Spinal cord (tissue), 9 donors: ENCODE measurements at regions not wholly inside any gene's neighbourhood (a gene's known extent, or its start where the extent isn't known, plus 50 kb on each side); places are given as distances from the start of the nearest gene placed in this dataset.
"Not testable (repeated sequence)": the region's sequence is repeated elsewhere in the genome, so short reads cannot be mapped to it uniquely, and the experiment has no call there.

Experiments used
- DNase-seq, 6 donors: peaks; one replicate each; pipeline versions ENCODE4 v3.0.0 to v3.0.0-alpha.2; 2013 to 2015; ENCODE audit warnings: low spot score in 6 of 6, low read depth in 4 of 6
- H3K27ac ChIP-seq: one replicate; pipeline ENCODE4 v1.5.1; 2013; ENCODE audit warnings: low read depth, low read length, control low read depth
- H3K27me3 ChIP-seq: one replicate; pipeline ENCODE4 v1.6.1; 2013; ENCODE audit warnings: low read length; ENCODE audit not compliant: control insufficient read depth, insufficient read depth
- H3K36me3 ChIP-seq: one replicate; pipeline ENCODE4 v1.6.1; 2013; ENCODE audit warnings: low read length; ENCODE audit not compliant: control insufficient read depth, insufficient read depth
- H3K4me1 ChIP-seq: one replicate; pipeline ENCODE4 v1.6.1; 2013; ENCODE audit warnings: low read length; ENCODE audit not compliant: control insufficient read depth, insufficient read depth
- H3K4me3 ChIP-seq: one replicate; pipeline ENCODE4 v1.5.1; 2013; ENCODE audit warnings: low read depth, low read length, control low read depth
- H3K9me3 ChIP-seq: one replicate; pipeline ENCODE4 v1.6.1; 2013; ENCODE audit warnings: low read length; ENCODE audit not compliant: control insufficient read depth, insufficient read depth
- WGBS: methylation state at CpG from one replicate; pipeline ENCODE4 v1.1.5; 2013; ENCODE audit warnings: missing lambda C conversion rate; ENCODE audit not compliant: insufficient coverage; 5-methylcytosine and 5-hydroxymethylcytosine counted together
- donor health status: healthy.

DNA sequence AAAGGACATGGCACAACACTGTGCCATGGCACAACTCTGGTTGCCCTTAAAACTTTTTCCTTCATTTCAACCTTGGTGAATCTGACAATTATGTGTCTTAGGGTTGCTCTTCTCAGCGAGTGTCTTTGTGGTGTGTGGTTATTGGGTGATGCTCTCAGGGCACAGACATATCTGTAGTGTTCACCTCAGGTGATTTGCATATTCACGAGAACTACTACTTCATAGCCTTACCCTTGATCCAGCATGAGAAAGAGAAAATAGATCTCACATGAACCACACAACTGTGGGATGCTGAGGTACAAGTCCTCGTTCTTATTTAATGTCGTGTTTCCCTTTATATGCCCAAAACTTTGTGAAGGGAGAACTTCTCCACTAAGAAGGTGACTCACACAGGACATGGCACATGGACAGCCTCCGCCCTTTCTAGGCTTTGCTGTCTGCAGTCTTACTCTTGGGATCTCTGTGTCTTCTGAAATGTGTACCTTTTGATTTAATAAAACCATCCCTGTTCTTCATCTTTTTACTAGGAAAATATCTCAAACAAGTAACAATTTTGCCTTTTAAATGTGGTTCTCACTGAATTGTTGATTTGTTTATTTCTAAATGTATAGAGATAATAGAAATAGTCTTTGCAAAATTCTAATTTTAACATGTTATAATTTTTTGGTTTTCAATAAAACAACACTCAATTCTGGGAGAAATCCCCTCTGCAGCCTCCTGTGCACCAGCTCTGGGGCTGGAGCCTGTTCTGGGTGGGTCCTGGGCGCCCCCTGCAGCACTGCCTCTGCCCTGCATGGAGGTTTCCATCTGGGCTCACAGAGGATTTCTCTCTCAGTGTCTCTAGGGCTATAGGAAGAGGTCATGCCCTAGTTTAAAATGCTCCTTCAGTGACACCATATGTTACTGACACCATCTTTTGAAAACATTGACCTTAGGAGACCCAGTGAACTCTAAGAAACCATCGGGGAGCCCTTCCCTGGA, 651.2 kb downstream of the TMEM121 start:
- H3K4me1 ChIP-seq, H3K27ac ChIP-seq, DNase-seq, H3K4me3 ChIP-seq, H3K36me3 ChIP-seq, H3K27me3 ChIP-seq, H3K9me3 ChIP-seq: not testable (repeated sequence)
- 40% methylated on average over 2 of the region's 7 CpGs for WGBS

DNA sequence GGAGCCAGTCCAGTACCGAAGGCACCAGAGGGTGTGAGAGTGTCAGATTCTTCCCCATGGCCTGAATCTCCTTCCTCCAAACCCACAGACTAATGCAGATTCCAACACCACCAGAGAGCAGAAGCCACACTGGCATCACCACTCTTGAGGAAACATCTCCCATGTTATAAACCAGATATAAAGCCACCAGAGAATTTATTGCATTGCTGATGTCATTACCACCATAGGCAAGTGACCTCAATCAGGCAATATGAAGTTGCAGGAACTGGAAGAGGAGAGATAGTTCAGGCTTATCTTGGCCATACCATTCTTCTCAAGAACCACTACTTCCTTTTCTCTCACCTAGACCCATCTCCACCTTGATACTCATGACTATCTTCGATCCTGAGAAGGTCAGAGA, 653.4 kb downstream of the TMEM121 start:
- Histone ChIP-seq H3K27ac (no peak overlapping the region), H3K9me3 (peaks cover 5% of the 10 kb centered on the region), H3K4me3 (no peak overlapping the region), H3K27me3 (no peaks in the 10 kb centered on the region), H3K4me1 (no peaks in the 10 kb centered on the region), H3K36me3 (no peaks in the 10 kb centered on the region)
- no peak for DNase-seq
- 43% methylated on average over 1 of the region's 2 CpGs for WGBS

DNA sequence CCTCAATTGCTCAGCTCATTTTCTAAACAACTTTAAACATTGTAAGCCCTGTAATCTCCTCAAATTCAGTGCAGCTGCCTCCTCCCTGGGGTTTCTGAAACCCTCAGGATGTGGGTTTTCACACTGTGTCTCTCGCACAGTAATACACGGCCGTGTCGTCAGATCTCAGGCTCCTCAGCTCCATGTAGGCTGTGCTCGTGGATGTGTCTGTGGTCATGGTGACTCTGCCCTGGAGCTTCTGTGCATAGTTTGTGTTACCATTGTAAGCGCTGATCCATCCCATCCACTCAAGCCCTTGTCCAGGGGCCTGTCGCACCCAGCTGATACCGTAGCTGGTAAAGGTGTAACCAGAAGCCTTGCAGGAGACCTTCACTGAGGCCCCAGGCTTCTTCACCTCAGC, 658.4 kb downstream of the TMEM121 start:
- H3K36me3 ChIP-seq, H3K4me3 ChIP-seq, H3K4me1 ChIP-seq, H3K27me3 ChIP-seq, H3K27ac ChIP-seq, H3K9me3 ChIP-seq, DNase-seq: not testable (repeated sequence)
- WGBS, result 77% methylated on average over 8 of the region's 8 CpGs

DNA sequence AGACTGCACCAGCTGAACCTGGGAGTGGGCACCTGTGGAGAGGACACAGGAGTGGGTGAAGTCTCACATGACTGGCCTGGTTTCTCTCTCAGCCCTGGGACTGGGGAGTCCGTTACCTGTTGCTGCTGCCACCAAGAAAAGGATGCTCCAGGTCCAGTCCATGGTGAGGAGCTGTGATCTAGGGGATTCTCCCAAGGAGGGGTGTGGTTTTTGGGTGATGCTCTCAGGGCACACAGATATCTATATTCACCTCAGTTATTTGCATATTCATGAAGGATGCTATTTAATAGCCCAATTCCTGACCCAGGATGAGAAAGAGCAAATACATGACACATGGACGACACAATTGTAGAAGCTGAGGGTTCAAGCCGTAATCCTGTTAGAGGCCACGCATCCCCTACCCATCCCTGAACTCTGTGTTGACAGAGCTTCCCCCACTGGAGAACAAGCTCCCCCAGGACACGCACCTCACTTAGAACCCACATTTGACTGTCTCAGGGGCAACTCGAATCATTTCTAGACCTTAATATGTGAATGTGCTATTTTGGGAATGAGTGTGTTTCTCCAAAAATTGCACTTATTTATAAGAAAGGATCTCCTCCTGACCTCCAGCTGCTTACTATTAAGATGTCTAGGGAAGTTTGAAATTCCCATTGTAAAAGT, 658.9 kb downstream of the TMEM121 start:
- WGBS, result 75% methylated on average over 4 of the region's 6 CpGs
- not testable (repeated sequence) for H3K4me3 ChIP-seq, H3K9me3 ChIP-seq, H3K4me1 ChIP-seq, H3K27ac ChIP-seq, H3K27me3 ChIP-seq, H3K36me3 ChIP-seq, DNase-seq

DNA sequence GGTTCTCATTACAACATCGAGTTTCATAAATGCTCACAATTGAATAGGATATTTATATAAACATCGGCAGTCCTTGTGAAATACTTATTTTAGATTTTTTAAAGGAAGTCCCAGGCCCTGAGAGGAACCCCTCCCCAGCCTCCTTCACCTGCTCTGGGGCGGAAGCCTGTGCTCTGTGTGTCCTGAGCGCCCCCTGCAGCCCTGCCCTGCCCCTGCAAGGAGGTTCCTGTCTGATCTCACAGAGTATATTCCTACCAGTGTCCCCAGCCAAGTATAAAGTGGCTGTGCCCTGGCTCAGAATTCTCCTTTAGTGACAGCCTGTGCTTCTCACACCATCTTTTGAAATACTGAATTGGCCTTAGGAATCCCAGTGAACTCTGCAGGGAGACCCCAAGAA, 659.5 kb downstream of the TMEM121 start:
- H3K9me3 ChIP-seq, result no peaks in the 10 kb centered on the region
- H3K36me3 ChIP-seq, result no peaks in the 10 kb centered on the region
- no peak overlapping the region for H3K4me3 ChIP-seq
- H3K27me3 ChIP-seq, result no peaks in the 10 kb centered on the region
- no peak overlapping the region for H3K27ac ChIP-seq
- DNase-seq, result no peak
- 4% methylated on average over 2 of the region's 4 CpGs for WGBS
- no peaks in the 10 kb centered on the region for H3K4me1 ChIP-seq

DNA sequence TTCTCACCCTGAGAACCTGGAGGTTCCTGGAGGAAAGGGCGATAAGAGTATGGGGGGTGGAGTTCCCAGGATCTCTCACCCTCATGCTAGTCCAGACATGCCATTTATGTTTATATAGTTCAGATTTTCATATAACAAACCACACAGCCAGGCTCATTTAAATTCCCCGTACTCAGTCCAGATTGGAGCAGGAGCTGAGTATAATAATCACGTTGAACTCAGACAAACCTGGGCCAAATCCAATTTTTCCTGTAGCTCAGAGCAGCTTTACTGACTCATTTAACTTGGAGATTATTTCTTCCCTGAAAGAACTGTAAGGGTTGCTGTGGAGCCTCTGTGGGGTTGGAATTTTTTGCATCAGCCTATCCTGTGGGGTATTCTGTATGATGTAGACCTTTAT, 660.8 kb downstream of the TMEM121 start:
- Histone ChIP-seq H3K9me3 (no peaks in the 10 kb centered on the region), H3K4me3 (no peak overlapping the region), H3K36me3 (no peaks in the 10 kb centered on the region), H3K4me1 (no peaks in the 10 kb centered on the region), H3K27ac (no peak overlapping the region), H3K27me3 (no peaks in the 10 kb centered on the region)
- no CpG with 5 or more reads among the region's 3 CpGs for WGBS
- DNase-seq, result no peak

DNA sequence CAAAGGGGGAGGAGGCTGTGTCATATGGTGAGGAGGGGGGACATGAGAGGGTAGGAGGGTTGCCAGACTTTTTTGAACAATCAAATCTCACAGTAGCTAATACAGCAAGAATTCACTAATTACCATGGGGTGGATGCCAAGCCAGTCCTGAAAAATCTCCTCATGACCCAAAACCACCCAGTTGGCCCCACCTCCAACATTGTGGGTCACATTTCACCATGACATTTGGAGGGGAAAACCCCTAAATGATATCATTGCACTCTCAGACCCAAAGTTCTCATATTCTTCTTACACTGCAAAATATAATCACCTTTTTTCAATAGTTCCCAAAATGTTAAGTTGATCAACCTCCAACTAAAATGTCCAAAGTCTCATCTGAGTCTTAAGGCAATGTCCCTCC, 666.3 kb downstream of the TMEM121 start:
- not testable (repeated sequence) for H3K4me1 ChIP-seq, H3K27ac ChIP-seq, DNase-seq, H3K4me3 ChIP-seq, H3K36me3 ChIP-seq, H3K9me3 ChIP-seq, H3K27me3 ChIP-seq

DNA sequence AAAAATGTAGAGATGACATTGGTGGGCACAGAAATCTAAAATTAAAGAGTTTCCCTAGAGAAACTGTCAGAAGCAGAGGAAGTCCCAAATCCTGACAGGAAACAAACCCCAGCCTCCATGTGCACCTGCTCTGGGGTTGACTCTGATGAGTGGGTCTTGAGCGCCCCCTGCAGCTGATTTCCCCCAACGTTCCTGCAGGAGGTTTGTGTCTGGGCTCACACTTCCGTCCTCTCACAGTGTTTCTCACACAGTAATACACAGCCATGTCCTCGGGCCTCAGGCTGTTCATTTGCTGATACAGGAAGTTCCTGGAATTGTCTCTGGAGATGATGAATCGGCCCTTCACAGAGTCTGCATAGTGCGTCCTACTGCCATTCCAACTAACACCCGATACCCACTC, 670.1 kb downstream of the TMEM121 start:
- H3K27ac ChIP-seq, DNase-seq, H3K9me3 ChIP-seq, H3K4me3 ChIP-seq, H3K4me1 ChIP-seq, H3K27me3 ChIP-seq, H3K36me3 ChIP-seq: not testable (repeated sequence)
- WGBS, result 40% methylated on average over 5 of the region's 7 CpGs

DNA sequence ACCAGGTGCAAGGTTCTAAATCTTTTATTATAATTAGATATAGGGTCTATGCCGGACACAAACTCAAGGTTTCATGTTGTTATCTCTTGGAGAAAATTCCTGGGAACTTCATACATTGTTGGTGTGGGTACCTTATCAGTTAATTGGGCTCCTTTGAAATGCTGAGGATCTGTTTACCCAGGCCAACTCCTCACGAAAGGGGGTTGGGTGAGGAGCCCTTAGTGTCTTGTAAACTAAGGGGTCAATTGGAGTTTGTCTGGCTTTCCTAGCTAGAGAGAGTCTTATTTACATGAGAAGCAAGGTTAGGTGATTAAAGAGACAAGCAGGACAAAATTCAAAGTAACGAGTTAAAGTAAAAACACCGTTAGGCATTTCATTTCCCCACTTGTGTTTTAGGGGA, 670.9 kb downstream of the TMEM121 start:
- DNase-seq, H3K9me3 ChIP-seq, H3K36me3 ChIP-seq, H3K4me3 ChIP-seq, H3K4me1 ChIP-seq, H3K27me3 ChIP-seq, H3K27ac ChIP-seq: not testable (repeated sequence)
- WGBS, result 50% methylated on average over 2 of the region's 4 CpGs

DNA sequence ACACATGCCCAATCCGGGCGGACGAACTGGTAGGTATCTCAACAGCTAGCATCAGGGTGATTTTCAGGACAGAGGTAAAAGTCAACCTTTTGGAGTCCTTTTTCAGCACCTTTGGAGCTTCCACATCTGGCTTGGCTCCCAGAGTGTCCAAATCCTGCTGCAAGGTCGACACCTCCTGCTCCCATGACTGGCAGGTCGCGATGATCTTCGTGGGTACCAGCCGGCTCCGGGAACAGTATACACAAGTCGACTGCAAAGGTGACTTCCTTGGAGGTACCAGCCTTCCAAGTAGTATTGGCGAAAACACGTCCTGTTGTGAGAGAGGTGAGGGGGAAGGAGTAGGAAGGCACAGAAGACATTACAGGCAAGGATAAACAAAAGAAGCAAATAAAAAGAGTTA, 672.7 kb downstream of the TMEM121 start:
- no peak for DNase-seq
- Histone ChIP-seq H3K36me3 (no peaks in the 10 kb centered on the region), H3K4me3 (no peak overlapping the region), H3K9me3 (peaks cover 9% of the 10 kb centered on the region), H3K4me1 (no peaks in the 10 kb centered on the region), H3K27me3 (no peaks in the 10 kb centered on the region), H3K27ac (no peak overlapping the region)
- WGBS, result 74% methylated on average over 11 of the region's 12 CpGs
